ENCODE measurements at regions not wholly inside any gene's neighbourhood (a gene's known extent, or its start where the extent isn't known, plus 50 kb on each side); places are given as distances from the start of the nearest gene placed in this dataset.
"Not testable (repeated sequence)": the region's sequence is repeated elsewhere in the genome, so short reads cannot be mapped to it uniquely, and the experiment has no call there.

- no peak for DNase-seq
Measured at GRCh38 chr13:103517066-103517767, 451.0 kb upstream of the SLC10A2 start.

DNA sequence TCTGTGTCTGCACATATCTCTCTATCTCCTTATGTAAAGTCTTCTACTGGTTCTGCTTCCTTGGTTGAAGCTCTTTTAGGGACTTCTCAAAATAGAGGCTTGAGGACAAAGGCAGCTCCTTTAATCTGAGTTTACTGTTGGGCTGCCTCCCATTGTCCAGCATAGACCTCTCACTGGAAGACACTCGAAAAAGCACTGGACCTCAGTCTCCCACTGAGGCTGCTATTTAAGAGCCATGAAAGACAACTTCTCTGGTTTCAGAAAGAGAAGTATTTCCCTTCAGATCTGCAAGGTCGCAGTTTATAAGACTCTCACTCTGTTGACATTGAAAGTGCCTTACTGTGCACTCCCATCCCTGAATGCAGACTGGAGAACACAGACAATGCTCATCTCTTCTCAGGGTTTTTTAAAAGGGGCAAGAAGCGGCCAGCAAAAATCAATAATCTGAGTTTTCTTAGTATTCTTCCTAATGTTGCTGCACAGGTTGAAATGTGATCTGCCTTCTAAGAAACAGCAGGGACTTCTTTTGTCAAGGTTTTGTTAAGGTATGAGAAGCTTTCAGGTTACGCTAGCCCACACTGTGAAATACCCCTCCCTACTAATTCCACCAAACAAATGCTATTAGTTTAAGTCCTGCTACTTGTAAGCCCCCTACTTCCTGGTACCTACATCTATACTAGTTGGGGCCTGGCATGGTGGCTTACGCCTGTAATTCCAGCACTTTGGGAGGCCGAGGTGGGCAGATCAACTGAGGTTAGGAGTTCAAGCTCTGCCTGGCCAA is 450.0 kb upstream of the SLC10A2 start:
- no peak for DNase-seq

DNA sequence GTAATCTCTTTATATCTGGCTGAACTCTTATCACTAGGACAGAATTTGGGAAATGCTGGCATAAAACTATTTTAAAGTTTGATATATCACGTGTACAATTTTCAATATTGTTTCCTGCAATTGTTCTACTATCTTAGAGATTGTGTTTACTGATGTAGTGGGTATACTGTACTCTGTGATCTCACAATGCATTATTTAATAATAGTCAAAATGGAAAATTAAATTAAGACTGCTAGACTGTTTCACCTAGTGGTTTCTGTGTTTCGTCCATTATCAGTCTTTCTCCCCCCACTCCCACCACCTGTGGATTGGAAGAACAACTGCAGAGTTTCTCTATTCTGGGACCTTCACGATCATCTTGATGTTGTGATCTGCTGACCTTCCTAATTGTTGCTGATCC is 449.2 kb upstream of the SLC10A2 start:
- DNase-seq: no peak

GRCh38 chr13:103514619-103515018 is 448.4 kb upstream of the SLC10A2 start:
- no peak for DNase-seq

- no peak for DNase-seq
Measured at GRCh38 chr13:103514188-103514587, 448.0 kb upstream of the SLC10A2 start.

DNA sequence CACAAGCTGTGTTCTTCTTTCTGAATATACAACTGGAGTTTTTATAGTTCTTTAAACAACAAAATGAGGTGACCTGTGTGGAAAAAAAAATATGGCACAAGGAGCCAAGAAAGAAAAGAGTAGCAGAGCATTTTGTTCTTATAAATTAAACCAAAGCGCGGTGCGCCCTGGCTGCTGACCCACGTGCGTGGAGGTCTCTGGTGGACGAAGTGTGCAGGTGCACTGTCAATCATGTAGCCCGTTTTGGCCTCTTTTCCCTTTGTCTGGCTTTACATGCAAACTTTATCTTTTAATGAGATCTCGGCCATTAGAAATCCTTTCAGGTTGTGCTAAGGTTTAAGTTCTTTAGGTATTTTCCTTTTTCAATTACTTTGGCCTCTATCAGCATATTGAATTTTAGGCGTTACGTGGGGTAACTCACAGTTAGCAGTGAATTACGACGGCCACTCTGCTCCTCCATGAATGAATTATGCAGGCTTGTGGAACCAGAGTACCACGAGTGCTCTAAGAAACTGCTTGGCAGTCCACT is 443.9 kb upstream of the SLC10A2 start:
- no peak for DNase-seq

DNA sequence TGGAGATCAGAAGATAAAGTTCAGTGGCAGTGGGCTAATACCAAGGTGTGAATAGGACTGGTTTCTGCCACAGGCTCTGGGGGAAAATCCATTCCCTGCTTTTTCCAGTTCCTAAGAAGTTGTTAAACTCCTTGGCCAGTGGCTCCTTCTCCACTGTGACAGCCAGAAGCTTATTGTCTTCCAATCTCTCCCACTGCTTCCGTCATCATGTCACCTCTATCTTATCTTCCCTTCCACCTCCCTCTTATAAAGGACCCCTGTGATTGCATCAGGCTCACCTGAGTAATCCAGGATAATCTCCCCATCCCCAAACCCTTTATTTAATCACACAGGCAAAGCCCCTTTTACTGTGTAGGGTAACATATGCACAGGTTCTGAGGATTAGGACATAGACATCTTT is 431.2 kb upstream of the SLC10A2 start:
- DNase-seq: no peak

- no peak for DNase-seq
Measured at GRCh38 chr13:103487841-103488240, 421.6 kb upstream of the SLC10A2 start.

DNA sequence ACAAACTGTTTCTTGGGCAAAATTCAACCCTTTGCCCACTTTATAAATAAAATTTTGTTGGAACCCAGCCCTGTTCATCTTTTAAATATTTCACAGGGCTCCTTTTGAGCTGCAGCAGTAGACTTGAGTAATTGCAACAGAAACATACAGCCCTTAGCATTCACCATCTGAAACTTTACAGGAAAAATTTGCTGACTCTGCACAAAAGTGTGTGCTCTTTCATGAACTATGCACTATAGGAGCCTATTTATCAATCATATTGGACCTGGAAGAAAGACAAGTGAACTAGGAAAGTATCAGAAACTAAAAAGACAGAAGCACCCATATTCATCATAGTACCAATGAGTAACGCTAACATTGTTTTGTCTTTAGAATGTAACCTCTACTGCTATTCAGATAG is 406.9 kb upstream of the SLC10A2 start:
- no peak for DNase-seq

- DNase-seq: no peak
Measured at GRCh38 chr13:103471896-103472295, 405.7 kb upstream of the SLC10A2 start.

GRCh38 chr13:103469771-103470170 is 403.6 kb upstream of the SLC10A2 start:
- no peak for DNase-seq

GRCh38 chr13:103466761-103467160 is 400.5 kb upstream of the SLC10A2 start:
- no peak for DNase-seq

DNA sequence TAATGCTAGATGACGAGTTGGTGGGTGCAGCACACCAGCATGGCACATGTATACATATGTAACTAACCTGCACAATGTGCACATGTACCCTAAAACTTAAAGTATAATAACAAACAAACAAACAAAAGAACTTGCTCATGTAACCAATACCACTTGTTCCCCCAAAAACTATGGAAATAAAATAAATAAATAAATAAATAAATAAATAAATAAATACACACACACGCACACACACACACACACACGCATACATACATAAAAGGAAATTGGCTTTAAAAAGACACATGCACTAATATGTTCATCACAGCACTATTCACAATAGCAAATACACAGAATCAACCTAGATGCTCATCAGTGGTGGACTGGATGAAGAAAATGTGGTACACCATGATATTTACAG is 394.0 kb upstream of the SLC10A2 start:
- DNase-seq: not testable (repeated sequence)

GRCh38 chr13:103457050-103457449 is 390.8 kb upstream of the SLC10A2 start:
- DNase-seq: not testable (repeated sequence)

GRCh38 chr13:103451656-103452055 is 385.4 kb upstream of the SLC10A2 start:
- DNase-seq: no peak

- no peak for DNase-seq
Measured at GRCh38 chr13:103443604-103444003, 377.4 kb upstream of the SLC10A2 start.

DNA sequence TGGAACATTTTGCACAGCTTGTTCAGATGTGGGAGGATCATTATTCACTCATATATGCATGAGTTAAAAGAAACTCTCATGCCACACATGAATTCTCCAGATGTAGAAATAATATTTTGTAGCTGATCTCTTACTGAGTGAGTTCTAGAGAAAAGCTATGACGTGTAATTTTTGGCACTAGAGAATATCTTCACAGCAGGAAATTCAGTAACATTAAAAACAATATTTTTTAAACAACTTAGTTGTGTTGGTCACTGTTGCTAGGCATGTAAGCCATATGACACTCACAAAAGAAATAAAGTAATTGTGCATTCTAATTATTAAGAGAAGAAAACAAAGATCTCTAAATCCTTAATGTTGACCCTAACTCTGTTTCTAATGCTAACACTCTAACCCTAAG is 371.4 kb upstream of the SLC10A2 start:
- no peak for DNase-seq

- DNase-seq: no peak
Measured at GRCh38 chr13:103436057-103436654, 369.9 kb upstream of the SLC10A2 start.

GRCh38 chr13:103431856-103432255 is 365.6 kb upstream of the SLC10A2 start:
- DNase-seq: no peak

- DNase-seq: no peak
Measured at GRCh38 chr13:103430368-103430767, 364.2 kb upstream of the SLC10A2 start.

- DNase-seq: no peak
Measured at GRCh38 chr13:103410002-103410401, 343.8 kb upstream of the SLC10A2 start.

GRCh38 chr13:103406967-103407366 is 340.8 kb upstream of the SLC10A2 start:
- no peak for DNase-seq

GRCh38 chr13:103405297-103405696 is 339.1 kb upstream of the SLC10A2 start:
- DNase-seq: no peak

- no peak for DNase-seq
Measured at GRCh38 chr13:103403814-103404213, 337.6 kb upstream of the SLC10A2 start.

All from activated naive CD4-positive, alpha-beta T cell treated with anti-CD3 and anti-CD28 coated beads, Interleukin-2, amount 50 U/mL, for 16 hours (primary cell).